WERI-Rb-1 (cell line): ENCODE measurements at regions not wholly inside any gene's neighbourhood (a gene's known extent, or its start where the extent isn't known, plus 50 kb on each side); places are given as distances from the start of the nearest gene placed in this dataset.
"Not testable (repeated sequence)": the region's sequence is repeated elsewhere in the genome, so short reads cannot be mapped to it uniquely, and the experiment has no call there.

Experiments
- DNase-seq: peaks from one replicate; pipeline ENCODE4 v3.0.0-alpha.2; 2020
- H3K27ac ChIP-seq: fragments of 250-450 bp; sonication (Bioruptor Pico); 2 replicates; pipeline ENCODE4 v1.5.1; 2020; ENCODE audit warnings: mild to moderate bottlenecking, moderate library complexity
- H3K27me3 ChIP-seq: fragments of 250-450 bp; sonication (Bioruptor Pico); 2 replicates; pipeline ENCODE4 v1.5.1; 2021; ENCODE audit warnings: mild to moderate bottlenecking, low read depth, moderate library complexity; ENCODE audit not compliant: insufficient read depth, severe bottlenecking
- H3K36me3 ChIP-seq: fragments of 250-450 bp; sonication (Bioruptor Pico); 2 replicates; pipeline ENCODE4 v1.5.1; 2020; ENCODE audit warnings: mild to moderate bottlenecking, moderate library complexity
- H3K4me3 ChIP-seq: 2 replicates; pipeline ENCODE4 v1.5.1; 2011; ENCODE audit warnings: low read depth, mild to moderate bottlenecking, control low read depth, low read length
- H3K9me3 ChIP-seq: fragments of 250-450 bp; sonication (Bioruptor Pico); 2 replicates; pipeline ENCODE4 v1.5.1; 2021; ENCODE audit warnings: mild to moderate bottlenecking, moderate library complexity; ENCODE audit not compliant: severe bottlenecking
- TF ChIP-seq, protein P1 (sequence below): IDR thresholded peaks from 2 replicates; pipeline ENCODE4 v1.5.1; 2011; ENCODE audit warnings: low read depth, mild to moderate bottlenecking, control low read depth, inconsistent platforms, low read length

DNA sequence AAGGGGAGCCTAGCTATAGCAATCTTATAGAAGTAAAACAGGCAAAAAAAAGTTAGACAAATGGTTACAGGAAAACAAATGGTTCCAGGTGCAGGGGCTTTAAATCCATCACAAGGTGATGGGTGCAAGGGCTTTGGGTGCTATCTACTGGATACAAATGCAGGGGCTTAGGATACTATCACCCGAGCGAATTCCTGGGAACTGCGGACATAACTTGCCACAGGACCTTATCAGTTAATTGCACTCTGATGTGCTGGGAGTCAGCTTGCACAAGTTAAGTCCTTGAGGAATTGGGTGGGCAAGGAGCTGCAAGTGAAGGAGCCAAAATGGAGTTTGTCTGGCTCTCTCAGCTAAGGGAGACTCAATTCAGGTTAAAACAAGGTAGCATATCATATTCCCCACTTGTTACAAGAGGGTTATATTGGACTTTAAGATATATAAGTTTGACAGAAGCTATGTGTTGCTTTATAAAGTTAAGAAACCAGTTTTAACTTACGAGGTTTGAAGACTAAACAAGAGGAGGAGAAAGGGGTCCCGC, 115.0 kb upstream of the PZP start:
- H3K4me3 ChIP-seq: no peak overlapping the region
- TF ChIP-seq, protein P1, sequence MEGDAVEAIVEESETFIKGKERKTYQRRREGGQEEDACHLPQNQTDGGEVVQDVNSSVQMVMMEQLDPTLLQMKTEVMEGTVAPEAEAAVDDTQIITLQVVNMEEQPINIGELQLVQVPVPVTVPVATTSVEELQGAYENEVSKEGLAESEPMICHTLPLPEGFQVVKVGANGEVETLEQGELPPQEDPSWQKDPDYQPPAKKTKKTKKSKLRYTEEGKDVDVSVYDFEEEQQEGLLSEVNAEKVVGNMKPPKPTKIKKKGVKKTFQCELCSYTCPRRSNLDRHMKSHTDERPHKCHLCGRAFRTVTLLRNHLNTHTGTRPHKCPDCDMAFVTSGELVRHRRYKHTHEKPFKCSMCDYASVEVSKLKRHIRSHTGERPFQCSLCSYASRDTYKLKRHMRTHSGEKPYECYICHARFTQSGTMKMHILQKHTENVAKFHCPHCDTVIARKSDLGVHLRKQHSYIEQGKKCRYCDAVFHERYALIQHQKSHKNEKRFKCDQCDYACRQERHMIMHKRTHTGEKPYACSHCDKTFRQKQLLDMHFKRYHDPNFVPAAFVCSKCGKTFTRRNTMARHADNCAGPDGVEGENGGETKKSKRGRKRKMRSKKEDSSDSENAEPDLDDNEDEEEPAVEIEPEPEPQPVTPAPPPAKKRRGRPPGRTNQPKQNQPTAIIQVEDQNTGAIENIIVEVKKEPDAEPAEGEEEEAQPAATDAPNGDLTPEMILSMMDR: no peak
- no peaks in the 10 kb centered on the region for H3K9me3 ChIP-seq
- H3K27ac ChIP-seq: no peak overlapping the region
- H3K27me3 ChIP-seq: no peaks in the 10 kb centered on the region
- no peaks in the 10 kb centered on the region for H3K36me3 ChIP-seq
- DNase-seq: no peak

DNA sequence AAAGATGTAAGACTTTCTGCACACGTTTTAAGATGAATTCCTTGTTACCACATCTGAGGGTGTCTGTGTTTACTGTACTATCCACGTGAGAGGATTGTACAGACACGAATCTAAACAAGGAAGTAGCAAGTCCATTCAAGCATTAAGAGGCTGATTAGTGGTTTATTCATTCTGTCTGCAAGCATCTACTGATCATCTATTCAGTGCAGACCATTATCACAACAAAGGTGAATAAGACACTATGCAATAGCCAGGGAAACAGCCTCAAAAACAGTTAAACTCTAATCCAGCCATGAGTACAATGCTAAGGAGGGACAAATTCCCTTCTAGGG, 111.6 kb upstream of the PZP start:
- Histone ChIP-seq H3K9me3 (no peaks in the 10 kb centered on the region), H3K4me3 (no peak overlapping the region), H3K36me3 (no peaks in the 10 kb centered on the region), H3K27ac (no peak overlapping the region), H3K27me3 (no peaks in the 10 kb centered on the region)
- DNase-seq: no peak
- TF ChIP-seq, protein P1: no peak

DNA sequence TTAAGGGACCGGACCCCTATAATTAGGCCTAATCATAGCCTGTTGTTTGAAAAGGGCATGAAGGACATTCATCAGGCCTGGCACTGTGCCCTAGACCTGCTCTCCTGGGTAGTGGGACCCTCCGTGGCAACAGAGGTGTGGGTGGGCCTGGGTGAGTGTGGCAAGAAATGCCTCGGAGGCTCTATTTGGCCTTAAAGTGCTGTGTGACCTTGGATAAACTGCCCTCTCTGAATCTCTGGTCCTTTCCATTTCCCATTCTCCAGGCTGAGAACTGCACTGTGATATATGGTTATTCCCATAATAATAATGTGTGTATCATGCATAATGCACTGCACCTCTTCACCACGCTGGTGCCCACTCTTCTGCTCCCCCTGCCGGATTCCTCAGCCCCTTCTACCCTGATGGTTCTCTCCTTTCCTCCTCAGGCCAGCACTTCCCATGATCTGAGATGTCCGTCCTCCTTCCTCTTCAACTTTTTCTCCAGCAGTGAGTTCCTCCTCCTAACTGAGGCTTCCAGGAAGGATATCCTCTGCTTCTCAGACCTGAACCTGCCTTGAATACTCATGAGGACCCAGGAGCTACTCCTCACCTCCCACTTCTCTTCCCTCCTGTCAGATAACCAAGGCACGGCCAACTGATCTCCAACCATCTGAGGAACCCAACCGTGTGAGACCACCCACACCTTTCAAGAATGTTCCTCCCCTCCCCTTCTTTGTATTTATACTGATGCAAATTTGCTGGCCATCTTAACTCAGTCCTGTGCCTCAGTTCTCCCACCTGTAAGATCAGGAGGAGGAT, 111.0 kb upstream of the PZP start:
- no peak overlapping the region for H3K27ac ChIP-seq
- TF ChIP-seq, protein P1: no peak
- no peaks in the 10 kb centered on the region for H3K36me3 ChIP-seq

DNA sequence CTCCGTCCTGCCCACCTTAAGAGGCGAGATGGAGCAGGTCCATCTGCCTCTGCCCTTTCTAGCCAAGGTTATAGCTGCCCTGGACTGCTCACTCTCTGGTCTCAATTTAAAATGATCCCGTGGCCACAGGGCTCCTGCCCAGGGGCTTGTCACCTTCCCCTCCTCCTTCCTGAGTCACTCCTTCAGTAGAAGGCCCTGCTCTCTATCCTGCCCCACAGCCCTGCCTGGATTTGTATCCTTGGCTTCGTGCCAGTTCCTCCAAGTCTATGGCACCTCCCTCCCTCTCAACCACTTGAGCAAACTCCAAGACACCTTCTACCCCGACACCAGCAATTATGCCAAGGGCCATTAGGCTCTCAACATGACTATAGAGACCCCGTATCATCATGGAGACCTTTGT, 105.3 kb upstream of the PZP start:
- not testable (repeated sequence) for H3K27ac ChIP-seq, H3K9me3 ChIP-seq, H3K27me3 ChIP-seq, DNase-seq, H3K36me3 ChIP-seq, H3K4me3 ChIP-seq

More for the DNA sequence above, 111.0 kb upstream of the PZP start:
- Histone ChIP-seq H3K27me3 (no peaks in the 10 kb centered on the region), H3K4me3 (no peak overlapping the region), H3K9me3 (no peaks in the 10 kb centered on the region)
- no peak for DNase-seq

DNA sequence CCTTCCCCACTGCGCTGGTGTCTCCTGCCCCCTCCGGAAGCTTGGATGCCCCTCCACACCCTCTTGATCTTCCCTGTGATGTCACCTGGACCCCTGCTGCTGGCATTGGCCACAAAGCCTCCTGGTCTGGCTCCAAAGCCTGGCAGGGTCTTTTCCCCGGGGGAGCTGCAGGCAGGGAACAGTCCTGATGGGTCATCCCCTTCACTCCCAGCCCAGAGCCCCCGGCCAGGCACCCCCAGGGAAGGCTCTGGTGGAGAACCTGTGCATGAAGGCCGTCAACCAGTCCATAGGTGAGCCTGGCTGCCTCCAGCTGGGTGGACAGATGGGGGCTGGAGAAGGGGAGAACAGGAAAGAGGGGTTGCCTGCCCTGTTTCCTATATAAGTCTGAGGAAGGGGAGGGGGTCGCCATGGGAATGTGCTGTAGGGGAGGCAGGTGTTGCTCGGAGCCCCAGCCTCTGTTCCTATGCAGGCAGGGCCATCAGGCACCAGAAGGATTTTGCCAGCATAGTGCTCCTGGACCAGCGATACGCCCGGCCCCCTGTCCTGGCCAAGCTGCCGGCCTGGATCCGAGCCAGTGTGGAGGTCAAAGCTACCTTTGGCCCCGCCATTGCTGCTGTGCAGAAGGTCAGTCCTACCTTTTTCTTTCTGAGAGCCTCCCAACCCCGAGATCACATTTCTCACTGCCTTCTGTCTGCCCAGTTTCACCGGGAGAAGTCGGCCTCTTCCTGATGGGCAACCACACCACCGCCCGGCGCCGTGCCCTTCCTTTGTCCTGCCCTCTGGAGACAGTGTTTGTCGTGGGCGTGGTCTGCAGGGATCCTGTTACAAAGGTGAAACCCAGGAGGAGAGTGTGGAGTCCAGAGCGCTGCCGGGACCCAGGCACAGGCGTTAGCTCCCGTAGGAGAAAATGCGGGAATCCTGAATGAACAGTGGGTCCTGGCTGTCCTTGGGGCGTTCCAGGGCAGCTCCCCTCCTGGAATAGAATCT, 104.5 kb upstream of the PZP start:
- not testable (repeated sequence) for H3K9me3 ChIP-seq, DNase-seq, H3K4me3 ChIP-seq, H3K27ac ChIP-seq, H3K36me3 ChIP-seq, H3K27me3 ChIP-seq

DNA sequence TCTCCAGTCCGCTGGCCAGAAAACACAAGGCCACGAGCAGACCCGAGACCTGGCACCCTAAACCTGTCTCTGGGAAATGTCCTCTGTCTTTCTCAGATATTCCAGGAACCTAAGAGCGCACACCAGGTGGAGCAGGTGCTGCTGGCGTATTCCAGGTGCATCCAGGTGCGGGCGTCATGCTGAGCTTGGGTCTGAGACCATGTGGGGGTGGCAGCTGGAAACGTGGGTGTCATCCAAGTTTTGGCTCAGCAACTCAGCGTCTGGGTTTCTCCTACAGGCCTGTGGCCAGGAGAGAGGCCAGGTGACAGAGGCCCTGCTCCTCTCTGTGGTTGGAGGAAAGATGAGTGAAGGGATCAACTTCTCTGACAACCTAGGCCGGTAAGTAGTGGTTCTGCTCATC, 103.3 kb upstream of the PZP start:
- H3K9me3 ChIP-seq, H3K4me3 ChIP-seq, H3K27ac ChIP-seq, H3K27me3 ChIP-seq, H3K36me3 ChIP-seq, DNase-seq: not testable (repeated sequence)

DNA sequence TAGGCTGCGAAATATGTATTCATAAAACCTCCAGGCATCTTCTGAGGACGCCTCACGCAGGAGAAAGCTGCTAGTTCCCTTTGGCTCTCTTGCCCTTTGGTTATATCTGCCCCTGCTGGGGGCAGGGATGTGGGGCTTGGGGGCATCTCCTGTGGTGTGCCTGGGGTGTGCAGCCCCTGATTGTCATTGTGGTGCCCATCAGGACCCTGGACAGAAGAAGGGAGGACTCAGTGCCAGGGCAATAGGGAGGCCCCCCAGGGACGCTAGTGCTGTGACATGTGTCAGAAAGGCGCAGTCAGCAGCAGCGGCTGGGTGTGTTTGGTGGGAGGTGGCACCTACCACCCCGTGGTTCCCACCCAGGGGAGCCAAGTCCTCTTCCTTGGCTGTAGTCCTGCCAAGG, 102.5 kb upstream of the PZP start:
- not testable (repeated sequence) for H3K27ac ChIP-seq, DNase-seq, H3K36me3 ChIP-seq, H3K4me3 ChIP-seq, H3K27me3 ChIP-seq, H3K9me3 ChIP-seq

DNA sequence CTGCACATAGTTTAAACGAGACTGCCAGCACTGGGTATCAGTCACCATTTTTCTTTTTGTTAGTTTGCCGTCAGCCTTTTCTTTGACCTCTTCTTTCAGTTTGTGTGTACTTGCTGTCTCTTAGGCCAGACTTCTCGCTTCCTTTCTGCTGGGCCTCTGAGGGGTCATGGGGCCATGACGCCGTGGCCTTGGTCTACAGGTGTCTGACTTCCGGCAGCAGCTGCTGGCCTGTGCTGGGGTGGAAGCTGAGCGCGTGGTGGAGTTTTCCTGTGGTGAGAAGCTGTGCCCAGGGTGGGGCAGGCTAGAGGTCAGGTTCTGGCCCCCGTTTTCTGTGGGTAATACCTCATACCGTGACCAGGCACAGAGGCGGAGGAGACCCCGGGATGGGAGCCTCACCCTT, 101.6 kb upstream of the PZP start:
- not testable (repeated sequence) for H3K36me3 ChIP-seq, H3K9me3 ChIP-seq, DNase-seq, H3K27ac ChIP-seq, H3K27me3 ChIP-seq, H3K4me3 ChIP-seq

DNA sequence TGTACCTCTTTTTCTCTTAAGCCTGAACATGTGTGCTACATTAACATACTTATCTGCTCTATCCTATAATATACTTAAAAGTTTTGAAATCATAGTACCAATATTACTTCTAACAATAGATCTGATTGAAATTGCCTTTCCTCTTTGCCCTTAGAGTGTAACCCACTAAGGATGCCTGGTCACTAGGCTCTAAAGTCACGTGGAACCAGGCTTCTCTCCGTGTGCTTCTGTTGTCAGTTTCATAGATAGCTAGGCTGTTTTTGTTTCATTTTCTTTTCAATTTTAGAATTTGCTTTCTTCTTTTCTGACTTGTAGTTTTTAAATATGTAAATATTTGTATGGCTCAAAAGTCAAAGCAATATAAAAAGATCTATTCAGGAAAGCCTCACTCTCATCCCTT, 100.5 kb upstream of the PZP start:
- not testable (repeated sequence) for H3K36me3 ChIP-seq, H3K9me3 ChIP-seq, H3K27ac ChIP-seq, DNase-seq, H3K4me3 ChIP-seq, H3K27me3 ChIP-seq

DNA sequence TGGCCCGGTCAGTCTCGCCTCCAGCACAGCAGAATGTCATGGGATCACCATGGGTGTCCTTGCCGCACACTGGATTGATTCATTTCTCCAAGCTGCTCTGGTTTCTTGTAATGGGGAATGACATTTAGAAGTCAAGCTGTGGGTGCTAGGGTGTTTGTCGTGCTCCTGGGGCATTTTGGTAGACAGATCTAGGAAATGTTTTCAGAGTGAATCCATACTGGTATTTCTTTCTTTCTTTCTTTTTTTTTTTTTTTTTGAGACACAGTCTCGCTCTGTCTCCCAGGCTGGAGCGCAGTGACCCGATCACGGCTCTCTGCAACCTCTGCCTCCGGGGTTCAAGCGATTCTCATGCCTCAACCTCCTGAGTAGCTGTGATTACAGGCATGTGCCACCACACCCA, 100.0 kb upstream of the PZP start:
- not testable (repeated sequence) for H3K4me3 ChIP-seq, H3K9me3 ChIP-seq

DNA sequence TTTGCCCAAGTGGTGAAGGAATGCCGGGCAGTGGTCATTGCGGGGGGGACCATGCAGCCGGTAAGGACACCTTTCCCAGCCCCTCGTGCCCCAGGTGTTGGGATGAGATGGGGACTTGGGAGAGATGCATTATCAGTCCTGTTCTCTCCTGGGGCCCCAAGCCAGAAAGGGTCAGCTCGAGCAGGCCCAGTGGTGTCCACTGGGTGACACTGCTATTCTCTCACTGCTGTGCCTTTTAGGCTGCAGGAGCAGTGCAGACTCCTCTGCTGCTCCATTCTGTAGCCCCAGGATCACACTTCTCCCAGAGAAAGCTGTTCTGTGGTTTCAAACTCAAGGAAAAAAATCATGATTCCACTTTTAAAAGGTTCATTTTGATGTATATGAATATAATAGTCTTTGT, 99.1 kb upstream of the PZP start:
- H3K4me3 ChIP-seq, H3K27ac ChIP-seq, H3K9me3 ChIP-seq, DNase-seq, H3K27me3 ChIP-seq, H3K36me3 ChIP-seq: not testable (repeated sequence)

More for the DNA sequence above, 100.0 kb upstream of the PZP start:
- not testable (repeated sequence) for H3K27me3 ChIP-seq, H3K36me3 ChIP-seq, DNase-seq, H3K27ac ChIP-seq
